DMS53 (cell line): ENCODE measurements at regions not wholly inside any gene's neighbourhood (a gene's known extent, or its start where the extent isn't known, plus 50 kb on each side); places are given as distances from the start of the nearest gene placed in this dataset.
A peak's percentile ranks its signal among the peaks of the same experiment; 100 is the strongest.

Source experiments
- DNase-seq: peaks from one replicate; lab custom pipeline; 2025; lab: John Stamatoyannopoulos, UW

- DNase-seq, result no peak
Measured at GRCh38 chr3:113096188-113096892, 105.6 kb downstream of the GTPBP8 start.

- DNase-seq, result peak; percentile 4
Measured at GRCh38 chr3:113097960-113098447, 107.2 kb downstream of the GTPBP8 start.

GRCh38 chr3:113100063-113100462 lies 109.3 kb downstream of the GTPBP8 start:
- no peak for DNase-seq

GRCh38 chr3:113103588-113103987 lies 107.8 kb upstream of the BOC start:
- peak; percentile 68 for DNase-seq

GRCh38 chr3:113104357-113105092 lies 106.8 kb upstream of the BOC start:
- DNase-seq, result no peak

GRCh38 chr3:113105093-113105449 lies 106.3 kb upstream of the BOC start:
- DNase-seq, result no peak

- no peak for DNase-seq
Measured at GRCh38 chr3:113105966-113106660, 105.2 kb upstream of the BOC start.

- DNase-seq, result no peak
Measured at GRCh38 chr3:113110267-113110666, 101.1 kb upstream of the BOC start.

- no peak for DNase-seq
Measured at GRCh38 chr3:113111011-113111707, 100.2 kb upstream of the BOC start.

GRCh38 chr3:113113361-113113760 lies 98.0 kb upstream of the BOC start:
- no peak for DNase-seq

GRCh38 chr3:113117511-113118234 lies 93.7 kb upstream of the BOC start:
- no peak for DNase-seq

GRCh38 chr3:113118336-113118735 lies 93.0 kb upstream of the BOC start:
- DNase-seq, result no peak

- no peak for DNase-seq
Measured at GRCh38 chr3:113124256-113124830, 87.0 kb upstream of the BOC start.

- DNase-seq, result no peak
Measured at GRCh38 chr3:113125951-113126350, 85.4 kb upstream of the BOC start.

- DNase-seq, result no peak
Measured at GRCh38 chr3:113128386-113129015, 82.9 kb upstream of the BOC start.

- no peak for DNase-seq
Measured at GRCh38 chr3:113129168-113129567, 82.2 kb upstream of the BOC start.

- DNase-seq, result no peak
Measured at GRCh38 chr3:113132571-113132996, 78.8 kb upstream of the BOC start.

GRCh38 chr3:113133140-113133539 lies 78.2 kb upstream of the BOC start:
- DNase-seq, result no peak

- peak; percentile 42 for DNase-seq
Measured at GRCh38 chr3:113136071-113136470, 75.3 kb upstream of the BOC start.

- no peak for DNase-seq
Measured at GRCh38 chr3:113136544-113136943, 74.8 kb upstream of the BOC start.
